Fibroblast of peridontal ligament (primary cell): ENCODE measurements at regions not wholly inside any gene's neighbourhood (a gene's known extent, or its start where the extent isn't known, plus 50 kb on each side); places are given as distances from the start of the nearest gene placed in this dataset.
"Not testable (repeated sequence)": the region's sequence is repeated elsewhere in the genome, so short reads cannot be mapped to it uniquely, and the experiment has no call there.

Experiments
- DNase-seq: peaks from one replicate; pipeline ENCODE4 v3.0.0-alpha.2; 2010; ENCODE audit errors: extremely low read depth

DNA sequence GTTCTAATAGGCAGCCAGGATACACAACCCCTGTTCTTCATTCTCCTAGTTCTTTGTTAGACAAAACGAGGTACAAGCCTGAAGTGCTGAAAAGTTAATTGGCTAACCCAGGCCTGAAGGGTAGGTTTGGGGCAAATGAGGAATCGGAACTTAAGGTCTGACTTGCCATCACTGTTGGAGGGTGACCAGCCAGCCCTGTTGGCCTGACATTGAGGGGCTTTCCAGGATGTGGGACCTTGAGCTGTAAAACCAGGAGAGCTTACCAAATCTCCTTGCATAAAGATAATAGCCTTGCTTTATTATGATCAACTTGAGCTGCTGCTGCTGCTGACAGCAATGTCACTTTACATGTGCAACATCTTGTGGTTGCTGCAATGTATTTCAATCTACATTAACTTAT is 256.0 kb downstream of the VAPA start:
- no peak for DNase-seq

DNA sequence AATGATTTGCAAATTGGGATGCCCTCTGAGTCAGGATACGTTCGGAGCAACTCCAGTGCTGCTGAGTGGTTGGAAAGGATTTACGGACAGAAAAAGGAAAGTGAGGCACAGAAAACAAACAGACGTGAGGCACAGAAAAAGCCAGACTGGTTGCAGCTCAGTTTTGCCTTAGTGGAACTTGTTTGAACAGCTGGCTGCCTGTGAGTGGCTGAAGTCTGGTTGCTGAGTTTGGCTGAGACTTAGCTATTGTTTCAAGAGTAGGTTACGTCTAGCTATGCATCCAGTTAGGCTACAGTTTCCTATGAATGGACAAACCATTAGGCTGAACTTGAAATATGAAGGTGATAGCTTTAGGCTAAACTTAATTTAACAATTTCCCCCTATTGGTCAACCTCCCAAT is 256.6 kb downstream of the VAPA start:
- no peak for DNase-seq

DNA sequence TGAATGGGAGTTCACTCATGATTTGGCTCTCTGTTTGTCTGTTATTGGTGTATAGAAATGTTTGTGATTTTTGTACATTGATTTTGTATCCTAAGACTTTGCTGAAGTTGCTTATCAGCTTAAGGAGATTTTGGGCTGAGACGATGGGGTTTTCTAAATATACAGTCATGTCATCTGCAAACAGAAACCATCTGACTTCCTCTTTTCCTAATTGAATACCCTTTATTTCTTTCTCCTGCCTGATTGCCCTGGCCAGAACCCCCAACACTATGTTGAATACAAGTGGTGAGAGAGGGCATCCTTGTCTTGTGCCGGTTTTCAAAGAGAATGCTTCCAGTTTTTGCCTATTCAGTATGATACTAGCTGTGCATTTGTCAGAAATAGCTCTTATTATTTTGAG is 261.5 kb downstream of the VAPA start:
- not testable (repeated sequence) for DNase-seq

DNA sequence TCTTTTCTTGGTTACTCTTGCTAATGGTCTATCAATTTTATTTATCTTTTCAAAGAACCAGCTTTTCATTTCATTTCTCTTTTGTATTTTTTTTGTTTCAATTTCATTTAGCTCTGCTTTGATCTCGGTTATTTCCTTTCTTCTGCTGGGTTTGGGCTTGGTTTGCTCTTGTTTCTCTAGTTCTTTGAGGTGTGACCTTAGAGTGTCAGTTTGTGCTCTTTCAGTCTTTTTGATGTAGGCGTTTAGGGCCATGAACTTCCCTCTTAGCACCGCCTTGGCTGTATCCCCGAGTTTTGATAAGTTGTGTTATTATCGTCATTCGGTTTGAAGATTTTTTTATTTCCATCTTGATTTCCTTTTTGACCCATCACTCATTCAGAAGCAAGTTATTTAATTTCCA is 265.5 kb downstream of the VAPA start:
- not testable (repeated sequence) for DNase-seq

DNA sequence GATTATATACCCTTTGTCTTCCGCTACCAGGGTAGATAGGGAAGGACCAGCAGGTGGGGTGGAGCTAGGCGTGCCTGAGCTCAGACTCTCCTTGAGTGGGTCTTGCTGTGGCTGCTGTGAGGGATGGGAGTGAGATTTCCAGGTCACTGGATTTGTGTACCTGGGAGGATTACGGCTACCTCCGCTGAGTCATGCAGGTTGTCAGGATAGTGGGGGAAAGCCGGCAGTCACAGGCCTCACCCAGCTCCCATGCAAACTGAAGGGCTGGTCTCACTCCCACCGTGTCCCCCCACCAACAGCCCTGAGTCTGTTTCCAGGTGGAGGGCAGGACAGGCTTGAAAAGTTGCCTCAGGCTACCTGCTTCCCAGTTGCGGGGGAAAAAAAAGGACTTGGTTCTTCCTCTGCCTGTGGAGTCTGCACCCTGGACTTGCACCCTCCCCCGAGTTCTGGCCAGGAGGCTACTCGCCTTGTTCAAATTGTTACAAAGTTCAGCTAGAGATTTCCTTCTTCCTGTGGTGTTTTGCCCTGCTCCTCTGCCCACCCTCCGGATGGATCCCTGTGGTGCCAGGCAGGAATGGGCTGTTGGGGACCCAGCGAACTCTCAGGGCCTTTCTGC is 268.3 kb downstream of the VAPA start:
- no peak for DNase-seq

DNA sequence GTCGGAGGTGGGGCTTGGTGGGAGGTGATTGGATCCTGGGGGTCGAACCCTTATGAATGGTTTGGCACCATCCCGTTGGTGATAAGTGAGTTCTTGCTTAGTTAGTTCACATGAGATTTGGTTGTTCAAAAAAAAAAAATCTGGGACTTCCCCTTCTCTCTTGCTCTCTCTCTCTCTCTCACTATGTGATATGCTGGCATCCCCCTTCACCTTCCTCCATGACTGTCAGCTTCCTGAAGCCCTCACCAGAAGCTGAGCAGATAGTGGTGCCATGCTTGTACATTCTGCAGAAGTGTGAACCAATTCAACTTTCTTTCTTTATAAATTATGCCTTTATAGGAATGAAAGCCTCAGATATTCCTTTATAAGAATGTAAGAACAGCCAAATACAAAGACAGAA is 269.7 kb upstream of the APCDD1 start:
- DNase-seq: no peak

DNA sequence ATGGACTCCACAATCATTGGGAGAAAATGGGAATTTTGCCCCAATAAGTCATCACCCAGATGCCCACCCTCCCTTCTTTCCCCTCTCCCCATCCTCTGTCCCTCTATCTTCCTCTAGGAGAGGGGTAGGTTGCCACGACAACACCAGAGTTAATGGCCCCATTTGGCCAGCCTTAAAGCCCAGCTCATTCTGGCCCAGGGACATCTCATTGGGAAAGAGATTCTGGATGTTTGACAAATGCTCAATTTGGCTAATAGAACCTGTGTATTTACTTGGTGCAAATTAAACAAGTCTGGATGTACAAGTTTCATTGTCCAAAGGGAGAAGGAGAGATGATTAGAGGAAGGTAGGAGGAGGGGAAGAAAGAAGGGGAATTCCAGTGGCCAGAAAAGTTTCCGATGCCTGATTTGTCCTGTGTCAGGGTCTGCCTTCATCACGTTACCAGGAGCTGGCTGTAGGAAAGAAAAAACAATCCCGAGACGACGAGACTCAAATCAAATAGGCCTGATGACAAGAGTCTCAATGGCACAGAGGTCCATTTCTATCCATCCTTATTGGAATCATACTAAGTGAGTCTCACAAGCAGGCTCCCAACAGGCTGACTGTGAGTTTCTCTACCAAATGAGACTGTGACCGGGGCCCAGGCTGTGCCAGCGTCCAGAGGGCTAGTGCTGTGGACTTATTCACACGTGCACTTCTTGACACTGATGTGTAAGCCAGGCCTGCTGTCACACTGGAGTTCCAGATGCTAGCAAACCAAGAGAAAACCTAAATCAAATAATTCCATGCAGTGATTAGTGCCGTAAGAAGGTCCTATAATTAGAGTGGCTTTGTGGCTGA is 265.2 kb upstream of the APCDD1 start:
- no peak for DNase-seq

DNA sequence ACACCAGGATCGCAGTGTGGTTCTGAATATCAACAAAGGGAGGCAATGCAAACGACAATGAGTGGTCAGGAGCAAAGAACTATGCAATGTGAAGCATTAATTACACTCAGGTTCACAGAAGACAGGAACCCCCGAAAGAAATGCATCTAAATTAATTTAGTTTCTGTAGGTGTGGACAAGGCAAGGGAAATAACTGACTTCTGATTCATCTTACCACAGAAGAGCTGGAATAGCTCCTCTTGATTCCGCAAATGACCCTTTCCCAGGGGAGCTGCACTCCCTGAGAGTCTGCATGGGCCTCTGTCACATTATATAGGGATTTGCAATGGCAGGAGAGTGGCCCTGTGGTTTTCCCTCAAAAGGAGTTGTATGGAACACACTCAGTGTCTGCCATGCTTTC is 263.9 kb upstream of the APCDD1 start:
- DNase-seq: no peak

DNA sequence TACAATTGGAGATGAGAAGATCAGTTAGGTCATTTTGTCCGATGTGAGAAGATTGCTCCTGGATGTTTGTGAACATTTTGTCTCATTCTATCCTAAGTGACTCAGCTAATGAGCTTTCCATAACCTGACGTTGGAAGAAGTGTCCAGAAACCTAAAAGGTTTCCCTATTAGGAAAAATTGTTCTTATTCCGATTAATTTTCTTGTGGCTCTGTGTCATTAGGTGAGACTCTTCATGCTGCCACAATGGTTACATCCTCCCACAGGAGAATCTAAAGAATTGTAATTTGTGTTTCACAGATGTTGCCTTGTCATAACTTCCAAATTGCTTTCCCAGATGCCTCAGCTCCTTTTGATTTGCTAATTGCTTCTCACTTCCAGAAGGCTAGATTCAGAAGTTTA is 261.0 kb upstream of the APCDD1 start:
- DNase-seq: no peak

DNA sequence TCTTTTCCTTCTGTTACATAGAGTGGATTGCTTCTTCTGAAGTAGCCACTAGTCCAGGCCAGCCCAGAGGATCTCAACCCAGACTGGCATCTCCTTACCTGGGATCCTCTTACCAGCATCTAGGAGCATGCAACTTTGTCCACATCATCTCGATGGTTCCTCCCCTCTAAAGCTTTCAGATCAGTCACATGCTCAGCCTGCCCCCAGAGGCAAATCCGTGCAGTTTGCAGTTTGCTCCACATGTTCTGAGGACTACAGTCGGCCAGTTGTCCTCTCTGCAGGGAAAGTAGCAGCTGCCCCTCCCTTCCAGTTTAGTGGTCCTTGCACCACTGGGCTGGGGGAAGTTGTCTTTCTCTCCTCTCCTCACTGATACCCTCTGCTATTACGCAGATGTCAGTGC is 259.8 kb upstream of the APCDD1 start:
- DNase-seq: no peak

DNA sequence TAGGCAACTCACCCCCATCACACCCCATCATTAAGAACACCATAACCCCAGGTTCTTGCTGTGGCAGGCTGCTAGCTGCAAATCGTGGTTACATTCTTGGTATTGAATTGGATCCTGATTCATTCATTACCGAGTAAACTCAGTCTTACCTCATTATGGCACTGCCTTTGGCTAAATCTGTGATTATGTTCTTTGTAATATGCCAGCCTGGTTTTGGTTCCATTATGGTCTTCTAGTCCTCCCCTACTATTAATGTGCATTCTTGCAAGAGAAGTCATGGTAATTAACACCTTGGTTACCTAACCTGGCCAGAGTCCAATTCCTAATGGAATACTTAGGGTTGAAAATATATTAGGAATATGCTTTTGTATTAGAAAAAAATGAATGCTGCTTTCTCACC is 258.9 kb upstream of the APCDD1 start:
- DNase-seq: no peak

DNA sequence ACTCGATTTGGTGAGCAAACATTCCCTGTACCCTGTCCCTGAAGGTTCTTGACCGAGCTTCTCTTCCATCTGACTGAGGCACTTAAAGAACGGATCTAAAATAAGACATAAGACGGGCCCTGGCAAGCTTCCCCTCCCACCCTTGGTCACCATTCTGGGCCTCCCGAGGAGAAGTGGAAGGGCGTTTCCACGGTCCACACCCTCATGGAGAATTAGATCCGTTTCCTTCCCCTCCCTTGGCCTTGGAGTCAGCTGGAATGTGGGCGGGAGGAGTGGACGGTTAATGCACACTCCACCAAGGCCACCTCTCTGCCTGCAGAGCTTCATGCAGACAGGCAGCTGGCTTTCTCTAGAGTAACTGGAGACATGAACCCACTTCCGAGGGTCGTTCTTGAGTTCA is 257.3 kb upstream of the APCDD1 start:
- DNase-seq: no peak

DNA sequence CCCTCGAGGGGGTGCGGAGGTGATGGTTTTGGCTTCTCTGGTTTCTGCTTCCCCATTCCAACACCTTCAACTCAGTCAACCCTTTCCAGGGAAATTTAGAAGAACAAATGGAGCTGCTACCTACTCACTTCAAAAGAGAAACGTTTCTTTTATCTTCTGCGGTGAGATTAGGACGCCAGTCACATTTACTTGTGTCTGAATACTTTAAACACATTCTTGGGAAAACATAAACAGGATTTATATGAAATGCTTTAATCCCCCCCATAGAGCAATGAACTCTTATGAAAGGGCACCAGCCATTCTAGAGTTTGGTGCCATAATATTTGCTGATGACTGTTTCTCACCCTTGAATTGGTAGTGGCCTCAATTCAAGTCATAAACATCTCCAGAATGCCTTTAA is 253.2 kb upstream of the APCDD1 start:
- no peak for DNase-seq

DNA sequence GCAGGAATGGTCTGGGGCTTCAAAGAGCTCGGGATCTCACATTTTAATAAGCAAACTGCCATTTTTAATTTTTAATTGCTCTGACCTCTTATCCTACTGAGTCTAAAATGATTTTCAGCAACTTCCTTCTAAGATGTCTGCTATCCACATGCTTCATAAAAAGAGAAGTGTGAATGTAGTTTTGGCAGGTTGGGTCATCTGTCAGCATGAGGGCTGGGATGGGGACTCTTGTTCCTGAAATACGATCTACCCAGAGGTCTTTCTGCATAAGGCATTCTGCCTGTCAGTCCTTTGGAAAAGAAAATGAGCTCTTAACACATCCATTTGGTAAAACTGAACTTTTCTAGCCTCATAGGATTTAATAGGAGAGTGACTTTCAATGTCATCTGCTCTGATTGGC is 252.8 kb upstream of the APCDD1 start:
- DNase-seq: no peak

DNA sequence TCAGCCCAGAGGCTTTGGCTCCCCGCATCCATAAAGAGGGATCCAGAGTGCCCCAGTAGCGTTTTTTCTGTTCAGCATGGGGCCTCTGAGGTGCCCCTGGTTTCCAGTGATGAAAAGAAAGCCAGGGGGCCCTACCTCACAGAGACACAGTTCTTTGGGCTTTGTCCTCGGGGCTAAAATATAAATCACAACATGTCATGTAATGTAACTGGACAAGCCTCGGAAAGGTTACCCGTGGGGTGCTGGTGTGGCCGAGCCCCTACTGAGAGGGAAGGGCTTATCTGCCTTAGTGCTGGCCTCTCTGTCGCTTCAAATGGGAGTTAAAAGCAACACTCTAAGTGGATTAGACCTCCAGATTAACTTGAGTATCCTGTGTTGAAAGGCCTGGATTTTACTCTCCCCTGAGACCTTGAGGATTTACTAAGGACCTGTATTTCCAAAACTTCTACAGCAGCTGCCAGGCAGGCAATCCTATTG is 251.6 kb upstream of the APCDD1 start:
- DNase-seq: no peak

DNA sequence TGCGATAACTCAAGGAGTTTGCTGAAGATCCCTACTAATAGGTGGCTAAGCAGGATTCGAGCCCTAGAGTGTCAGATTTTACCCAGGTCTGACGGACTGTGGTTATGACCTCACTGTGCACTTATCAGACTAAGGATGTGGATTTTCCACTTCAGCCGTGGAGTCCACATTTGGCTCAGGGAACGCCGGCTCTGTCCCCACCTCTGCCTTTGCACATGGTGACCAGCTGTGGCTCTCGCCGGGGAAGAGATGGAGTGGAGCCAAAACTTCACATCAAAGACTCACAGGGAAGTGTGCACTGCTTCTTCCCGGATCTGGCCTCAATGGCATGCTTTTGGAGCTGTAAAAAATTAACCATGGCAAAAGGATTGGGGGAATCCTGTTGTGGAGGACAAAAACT is 249.3 kb upstream of the APCDD1 start:
- no peak for DNase-seq

DNA sequence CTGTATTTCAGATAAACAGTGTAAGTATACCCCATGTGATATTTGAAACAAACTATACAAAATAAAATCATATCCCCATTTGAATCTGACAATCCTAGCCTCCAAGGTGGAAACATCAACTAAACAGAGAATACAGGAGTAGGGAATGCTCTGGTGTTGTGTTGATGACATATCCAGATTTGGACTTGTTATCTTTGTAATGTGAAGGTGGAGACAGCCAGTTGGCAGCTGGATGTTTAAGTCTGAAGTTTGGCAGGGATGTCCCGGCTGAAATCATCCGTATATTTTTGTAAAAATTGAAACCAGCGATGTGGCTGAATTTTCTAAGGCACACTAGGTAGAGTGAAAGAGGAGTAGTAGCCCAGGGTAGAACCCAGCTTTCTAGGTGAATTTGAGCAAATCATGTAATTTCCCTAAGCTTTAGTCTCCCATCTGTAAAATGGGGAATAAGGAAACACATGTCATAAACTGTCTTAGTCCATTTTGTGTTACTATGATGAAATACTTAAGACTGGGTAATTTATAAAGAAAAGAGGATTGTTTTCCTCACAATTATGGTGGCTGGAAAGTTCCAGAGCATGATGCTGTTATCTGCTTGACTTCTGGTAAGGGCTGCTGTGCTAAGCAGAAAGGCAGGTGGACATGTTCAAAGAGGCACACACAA is 246.6 kb upstream of the APCDD1 start:
- no peak for DNase-seq

DNA sequence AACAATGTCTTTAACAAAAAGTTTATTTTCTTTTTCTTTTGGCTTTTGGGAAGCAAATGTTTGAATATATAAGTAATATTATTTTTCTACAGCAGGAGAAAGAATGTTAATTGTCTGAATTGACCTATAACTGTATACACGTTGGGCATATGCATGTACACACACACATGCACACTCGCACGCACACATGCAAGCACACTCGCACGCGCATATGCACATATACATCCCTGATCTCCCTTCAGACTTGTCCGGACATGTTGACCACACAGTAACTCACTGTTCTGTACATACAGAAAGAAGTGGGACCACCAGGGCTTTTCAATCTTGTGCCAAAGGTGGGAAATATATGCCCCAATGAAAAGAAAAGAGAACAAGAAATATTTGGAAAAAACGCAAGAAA is 245.1 kb upstream of the APCDD1 start:
- no peak for DNase-seq

DNA sequence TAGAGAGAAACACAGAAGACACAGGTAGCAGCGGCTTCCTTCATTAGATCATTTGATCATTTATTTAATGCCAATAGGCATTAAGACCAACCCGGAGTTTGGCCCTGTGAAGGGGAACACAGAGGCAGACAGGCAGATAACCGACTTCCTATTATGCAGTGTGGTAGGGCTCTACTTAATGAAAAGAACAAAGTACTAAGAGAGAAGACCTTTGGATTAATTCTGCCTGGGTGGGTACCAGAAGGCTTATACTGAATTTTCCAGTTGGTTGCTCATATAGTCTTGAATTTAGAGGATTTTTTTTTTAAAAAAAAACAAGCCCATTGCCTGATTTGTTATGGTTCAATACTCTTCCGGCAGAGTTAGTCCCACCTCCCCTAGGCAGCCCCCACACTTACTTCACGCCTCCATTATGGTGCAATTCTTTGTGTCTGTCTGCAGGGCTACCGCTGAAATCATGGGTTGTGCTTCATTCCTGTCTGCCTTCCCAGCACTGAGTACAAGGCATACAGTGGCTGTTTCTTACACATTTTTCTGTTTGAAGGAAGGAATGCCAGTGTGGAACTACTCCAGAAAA is 244.3 kb upstream of the APCDD1 start:
- no peak for DNase-seq

DNA sequence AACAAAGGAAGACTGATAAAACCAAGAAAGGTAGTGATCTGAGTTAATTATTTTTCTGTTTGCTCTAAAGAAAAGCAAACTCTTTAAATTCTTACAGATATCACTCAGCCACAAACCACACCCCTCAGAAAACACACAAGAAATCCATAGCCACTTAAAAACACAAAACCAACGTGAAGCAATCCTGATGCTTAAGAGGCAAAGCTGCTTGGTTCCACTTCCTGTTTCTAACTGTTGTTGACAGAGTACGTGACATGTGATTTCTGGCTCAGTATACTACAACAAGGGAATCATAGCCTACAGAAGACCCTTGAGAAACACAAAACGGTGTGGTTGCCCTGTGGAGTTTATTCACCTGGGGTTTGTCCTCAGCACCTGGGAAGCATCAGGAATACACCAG is 240.9 kb upstream of the APCDD1 start:
- peak; percentile 14 for DNase-seq

DNA sequence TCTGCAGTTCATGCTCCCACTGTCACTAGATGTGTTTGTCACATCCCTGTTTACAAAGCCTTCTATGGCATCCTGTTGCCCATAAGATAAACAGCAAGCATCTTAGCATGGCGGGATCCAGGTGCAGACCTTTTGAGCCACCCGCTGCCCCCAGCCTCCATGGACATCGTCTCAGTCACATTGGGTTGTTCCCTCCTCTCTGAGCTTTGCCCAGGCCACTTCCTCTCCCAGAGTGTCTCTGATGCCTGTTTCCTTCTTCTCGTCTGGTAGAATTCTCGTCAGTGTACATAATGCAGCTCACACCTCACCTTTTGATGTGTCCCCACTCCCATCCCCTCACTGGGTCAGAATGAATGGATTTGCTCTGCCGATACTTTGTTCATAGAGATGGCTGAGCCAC is 239.0 kb upstream of the APCDD1 start:
- DNase-seq: no peak

DNA sequence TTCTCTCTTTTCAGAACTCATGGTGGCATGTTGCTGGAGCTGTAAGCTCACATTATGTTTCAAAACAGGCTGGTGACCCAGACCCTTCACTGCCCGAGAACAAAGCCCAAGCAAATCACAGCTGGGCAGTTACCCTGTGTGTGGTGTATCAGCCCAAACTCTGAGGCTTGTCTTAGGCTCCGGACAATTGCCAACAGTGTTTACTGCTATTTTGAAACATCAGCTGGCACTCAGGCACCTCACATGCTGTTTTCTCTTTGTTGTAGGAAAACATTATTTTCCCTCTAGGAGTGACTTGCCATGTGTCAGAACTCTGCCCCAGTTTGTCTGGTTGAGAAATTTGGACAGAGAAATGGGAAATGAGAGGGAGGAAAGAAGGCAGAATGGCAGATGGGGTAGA is 237.6 kb upstream of the APCDD1 start:
- DNase-seq: no peak

DNA sequence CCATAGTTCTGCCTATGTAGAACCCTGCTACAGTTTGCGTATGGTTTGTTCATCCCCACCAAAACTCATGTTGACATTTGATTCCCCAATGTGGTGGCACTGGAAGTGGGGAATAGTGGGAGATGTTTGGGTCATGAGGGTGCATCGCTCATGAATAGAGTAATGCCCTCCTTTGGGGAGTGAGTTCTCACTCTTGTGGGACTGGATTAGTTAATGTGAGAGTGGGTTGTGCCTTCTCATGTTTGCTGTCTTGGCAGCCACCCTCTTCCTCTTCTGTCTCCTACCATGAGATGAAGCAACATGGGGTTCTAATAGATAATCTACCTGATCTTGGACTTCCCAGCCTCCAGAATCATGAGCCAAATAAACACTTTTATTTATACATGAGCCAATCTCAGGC is 237.2 kb upstream of the APCDD1 start:
- no peak for DNase-seq
